ENCODE measurements at regions not wholly inside any gene's neighbourhood (a gene's known extent, or its start where the extent isn't known, plus 50 kb on each side); places are given as distances from the start of the nearest gene placed in this dataset.

GRCh38 chr11:69928121-69928520, 108.9 kb upstream of the FGF3 start:
- H3K27ac Mint-ChIP-seq: no peak overlapping the region
- Histone ChIP-seq H3K9me3 (ENCODE audit: control extremely low read depth in 1 of 3, control insufficient read depth in 2 of 3, insufficient read depth in 1 of 3, low read length in 2 of 3) (peaks cover 0 to 9% (median 0%) of the 10 kb centered on the region in 3 donors), H3K27ac (ENCODE audit: low read length in 2 of 2) (no peak overlapping the region), H3K4me1 (ENCODE audit: control insufficient read depth in 2 of 2, insufficient read depth in 2 of 2, low read length in 2 of 2) (peaks cover 5 to 9% of the 10 kb centered on the region in 2 donors), H3K9ac (ENCODE audit: low read length) (no peak overlapping the region), H3K4me3 (ENCODE audit: control extremely low read depth in 1 of 5, extremely low read depth in 1 of 5, insufficient read depth in 1 of 5, low read depth in 2 of 5, low read length in 4 of 5) (no peak overlapping the region), H3K36me3 (replicated peaks in 1 of 2; ENCODE audit: control extremely low read depth in 1 of 2, control insufficient read depth in 1 of 2, extremely low read depth in 1 of 2, insufficient read depth in 2 of 2, low read length in 1 of 2) (no peaks in the 10 kb centered on the region), H2AFZ (ENCODE audit: insufficient read depth, low read depth, low read length, poor library complexity, severe bottlenecking) (no peak overlapping the region), H3K27me3 (replicated peaks in 1 of 4; ENCODE audit: control extremely low read depth in 1 of 4, control insufficient read depth in 3 of 4, insufficient read depth in 4 of 4, low read length in 3 of 4) (peaks cover 0 to 45% (median 6%) of the 10 kb centered on the region in 4 experiments), H3K4me2 (replicated peaks; ENCODE audit: low read depth, low read length, poor library complexity, severe bottlenecking) (no peak overlapping the region), H3K79me2 (ENCODE audit: control insufficient read depth, insufficient read depth, low read length) (no peaks in the 10 kb centered on the region), H4K20me1 (ENCODE audit: control insufficient read depth, insufficient read depth, low read length, poor library complexity, severe bottlenecking) (no peaks in the 10 kb centered on the region)
- CTCF ChIA-PET: no interaction called here
- peaks cover 3% of the 10 kb centered on the region for H3K9me3 Mint-ChIP-seq (ENCODE audit: insufficient read depth)
- TF ChIP-seq, protein P1, sequence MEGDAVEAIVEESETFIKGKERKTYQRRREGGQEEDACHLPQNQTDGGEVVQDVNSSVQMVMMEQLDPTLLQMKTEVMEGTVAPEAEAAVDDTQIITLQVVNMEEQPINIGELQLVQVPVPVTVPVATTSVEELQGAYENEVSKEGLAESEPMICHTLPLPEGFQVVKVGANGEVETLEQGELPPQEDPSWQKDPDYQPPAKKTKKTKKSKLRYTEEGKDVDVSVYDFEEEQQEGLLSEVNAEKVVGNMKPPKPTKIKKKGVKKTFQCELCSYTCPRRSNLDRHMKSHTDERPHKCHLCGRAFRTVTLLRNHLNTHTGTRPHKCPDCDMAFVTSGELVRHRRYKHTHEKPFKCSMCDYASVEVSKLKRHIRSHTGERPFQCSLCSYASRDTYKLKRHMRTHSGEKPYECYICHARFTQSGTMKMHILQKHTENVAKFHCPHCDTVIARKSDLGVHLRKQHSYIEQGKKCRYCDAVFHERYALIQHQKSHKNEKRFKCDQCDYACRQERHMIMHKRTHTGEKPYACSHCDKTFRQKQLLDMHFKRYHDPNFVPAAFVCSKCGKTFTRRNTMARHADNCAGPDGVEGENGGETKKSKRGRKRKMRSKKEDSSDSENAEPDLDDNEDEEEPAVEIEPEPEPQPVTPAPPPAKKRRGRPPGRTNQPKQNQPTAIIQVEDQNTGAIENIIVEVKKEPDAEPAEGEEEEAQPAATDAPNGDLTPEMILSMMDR (IDR thresholded peaks at IDR 0.05): no peak
- TF ChIP-seq EZH2 (IDR thresholded peaks at IDR 0.05; ENCODE audit: borderline replicate concordance, insufficient read depth, low read depth, low read length, poor library complexity, severe bottlenecking): no peak
- 95% methylated on average over 6 of the region's 9 CpGs for WGBS (ENCODE audit: insufficient coverage)
- ATAC-seq (ENCODE audit: low read depth) (no peak), DNase-seq (no peak)
- H3K27me3 Mint-ChIP-seq: peaks cover 63% of the 10 kb centered on the region
- POLR2A ChIA-PET: no interaction called here
- H3K4me3 Mint-ChIP-seq: no peak overlapping the region
- peaks cover 7% of the 10 kb centered on the region for H3K4me1 Mint-ChIP-seq
- intact Hi-C loops (cut with micrococcal nuclease): no loop called here

GRCh38 chr11:69928975-69929374, 109.8 kb upstream of the FGF3 start:
- Histone ChIP-seq H2AFZ (ENCODE audit: insufficient read depth, low read depth, low read length, poor library complexity, severe bottlenecking) (no peak overlapping the region), H3K36me3 (replicated peaks in 1 of 2; ENCODE audit: control extremely low read depth in 1 of 2, control insufficient read depth in 1 of 2, extremely low read depth in 1 of 2, insufficient read depth in 2 of 2, low read length in 1 of 2) (no peaks in the 10 kb centered on the region), H3K79me2 (ENCODE audit: control insufficient read depth, insufficient read depth, low read length) (no peaks in the 10 kb centered on the region), H4K20me1 (ENCODE audit: control insufficient read depth, insufficient read depth, low read length, poor library complexity, severe bottlenecking) (no peaks in the 10 kb centered on the region), H3K4me1 (ENCODE audit: control insufficient read depth in 2 of 2, insufficient read depth in 2 of 2, low read length in 2 of 2) (peaks cover 5 to 9% of the 10 kb centered on the region in 2 donors), H3K9ac (ENCODE audit: low read length) (no peak overlapping the region), H3K4me2 (replicated peaks; ENCODE audit: low read depth, low read length, poor library complexity, severe bottlenecking) (no peak overlapping the region), H3K27me3 (replicated peaks in 1 of 4; ENCODE audit: control extremely low read depth in 1 of 4, control insufficient read depth in 3 of 4, insufficient read depth in 4 of 4, low read length in 3 of 4) (peaks cover 0 to 45% (median 6%) of the 10 kb centered on the region in 4 experiments), H3K4me3 (ENCODE audit: control extremely low read depth in 1 of 5, extremely low read depth in 1 of 5, insufficient read depth in 1 of 5, low read depth in 2 of 5, low read length in 4 of 5) (no peak overlapping the region), H3K27ac (ENCODE audit: low read length in 2 of 2) (no peak overlapping the region), H3K9me3 (ENCODE audit: control extremely low read depth in 1 of 3, control insufficient read depth in 2 of 3, insufficient read depth in 1 of 3, low read length in 2 of 3) (peaks cover 0 to 9% (median 0%) of the 10 kb centered on the region in 3 donors)
- Mint-ChIP-seq H3K4me1 (peaks cover 7% of the 10 kb centered on the region), H3K27ac (no peak overlapping the region), H3K9me3 (ENCODE audit: insufficient read depth) (peaks cover 3% of the 10 kb centered on the region), H3K4me3 (no peak overlapping the region), H3K27me3 (peaks cover 60% of the 10 kb centered on the region)
- POLR2A ChIA-PET: no interaction called here
- no peak for ATAC-seq (ENCODE audit: low read depth)
- intact Hi-C loops (cut with micrococcal nuclease): no loop called here
- TF ChIP-seq EZH2 (IDR thresholded peaks at IDR 0.05; ENCODE audit: borderline replicate concordance, insufficient read depth, low read depth, low read length, poor library complexity, severe bottlenecking): no peak
- TF ChIP-seq, protein P1 (IDR thresholded peaks at IDR 0.05): no peak
- CTCF ChIA-PET: no interaction called here
- no peak for DNase-seq
- no CpG with 5 or more reads among the region's 3 CpGs for WGBS (ENCODE audit: insufficient coverage)
